ENCODE measurements at regions not wholly inside any gene's neighbourhood (a gene's known extent, or its start where the extent isn't known, plus 50 kb on each side); places are given as distances from the start of the nearest gene placed in this dataset.

DNA sequence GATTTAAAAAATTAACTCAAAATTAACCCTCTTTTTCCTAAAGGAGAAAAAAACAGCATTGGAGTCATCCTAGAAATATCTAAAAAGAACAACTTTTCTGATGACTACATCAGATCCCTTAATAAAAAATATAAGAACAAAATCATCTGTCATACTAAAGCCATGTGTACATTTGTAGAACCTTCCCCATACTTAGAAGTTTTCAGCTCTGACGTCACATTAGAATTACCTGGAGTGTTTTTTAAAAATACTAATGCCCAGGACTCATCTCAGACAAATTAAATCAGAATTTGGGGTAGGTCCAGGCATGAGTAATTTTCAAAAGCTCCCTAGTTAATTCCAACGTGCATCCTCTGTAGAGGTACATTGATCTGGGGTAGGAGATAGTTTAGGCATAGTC lies 598.0 kb downstream of the DSC3 start:
- TF ChIP-seq, protein P1, sequence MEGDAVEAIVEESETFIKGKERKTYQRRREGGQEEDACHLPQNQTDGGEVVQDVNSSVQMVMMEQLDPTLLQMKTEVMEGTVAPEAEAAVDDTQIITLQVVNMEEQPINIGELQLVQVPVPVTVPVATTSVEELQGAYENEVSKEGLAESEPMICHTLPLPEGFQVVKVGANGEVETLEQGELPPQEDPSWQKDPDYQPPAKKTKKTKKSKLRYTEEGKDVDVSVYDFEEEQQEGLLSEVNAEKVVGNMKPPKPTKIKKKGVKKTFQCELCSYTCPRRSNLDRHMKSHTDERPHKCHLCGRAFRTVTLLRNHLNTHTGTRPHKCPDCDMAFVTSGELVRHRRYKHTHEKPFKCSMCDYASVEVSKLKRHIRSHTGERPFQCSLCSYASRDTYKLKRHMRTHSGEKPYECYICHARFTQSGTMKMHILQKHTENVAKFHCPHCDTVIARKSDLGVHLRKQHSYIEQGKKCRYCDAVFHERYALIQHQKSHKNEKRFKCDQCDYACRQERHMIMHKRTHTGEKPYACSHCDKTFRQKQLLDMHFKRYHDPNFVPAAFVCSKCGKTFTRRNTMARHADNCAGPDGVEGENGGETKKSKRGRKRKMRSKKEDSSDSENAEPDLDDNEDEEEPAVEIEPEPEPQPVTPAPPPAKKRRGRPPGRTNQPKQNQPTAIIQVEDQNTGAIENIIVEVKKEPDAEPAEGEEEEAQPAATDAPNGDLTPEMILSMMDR (optimal IDR thresholded peaks at IDR 0.05 in 1 of 3, IDR thresholded peaks at IDR 0.05 in 1 of 3, conservative IDR thresholded peaks at IDR 0.05 in 1 of 3; ENCODE audit: extremely low read depth in 1 of 3, insufficient read depth in 2 of 3, low read length in 3 of 3) = no peak
- no peak for TF ChIP-seq EZH2 (IDR thresholded peaks at IDR 0.05; ENCODE audit: low read length)

Measured in keratinocyte (primary cell).